ENCODE measurements at regions not wholly inside any gene's neighbourhood (a gene's known extent, or its start where the extent isn't known, plus 50 kb on each side); places are given as distances from the start of the nearest gene placed in this dataset.

- Mint-ChIP-seq H3K36me3 (ENCODE audit: low read depth) (no peaks in the 10 kb centered on the region), H3K27me3 (no peaks in the 10 kb centered on the region), H3K27ac (no peak overlapping the region), H3K4me1 (no peaks in the 10 kb centered on the region), H3K9me3 (no peaks in the 10 kb centered on the region), H3K4me3 (no peak overlapping the region)
- ATAC-seq (no peak), DNase-seq (no peak)
Observed at GRCh38 chr4:11622961-11623725, 194.4 kb upstream of the HS3ST1 start.

DNA sequence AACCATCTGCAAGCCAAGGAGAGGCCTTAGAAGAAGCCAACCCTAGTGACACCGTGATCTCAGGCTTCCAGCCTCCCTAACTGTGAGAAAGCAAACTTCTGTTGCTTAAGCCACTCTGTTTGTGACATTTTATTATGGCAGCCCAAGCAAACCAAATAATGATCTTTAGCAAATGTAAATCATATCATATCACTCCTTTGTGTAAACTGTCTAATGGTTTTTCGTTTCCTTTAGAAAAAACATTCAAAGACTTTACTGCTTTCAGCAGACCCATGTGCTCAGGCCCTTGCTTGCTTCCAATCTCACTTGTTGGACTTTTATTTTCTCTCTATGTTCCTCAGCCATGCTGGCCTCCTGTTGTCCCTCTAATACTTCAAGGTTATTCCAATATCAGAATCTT lies 192.2 kb upstream of the HS3ST1 start:
- H3K4me1 Mint-ChIP-seq, result no peaks in the 10 kb centered on the region
- no peak overlapping the region for H3K27ac Mint-ChIP-seq

DNA sequence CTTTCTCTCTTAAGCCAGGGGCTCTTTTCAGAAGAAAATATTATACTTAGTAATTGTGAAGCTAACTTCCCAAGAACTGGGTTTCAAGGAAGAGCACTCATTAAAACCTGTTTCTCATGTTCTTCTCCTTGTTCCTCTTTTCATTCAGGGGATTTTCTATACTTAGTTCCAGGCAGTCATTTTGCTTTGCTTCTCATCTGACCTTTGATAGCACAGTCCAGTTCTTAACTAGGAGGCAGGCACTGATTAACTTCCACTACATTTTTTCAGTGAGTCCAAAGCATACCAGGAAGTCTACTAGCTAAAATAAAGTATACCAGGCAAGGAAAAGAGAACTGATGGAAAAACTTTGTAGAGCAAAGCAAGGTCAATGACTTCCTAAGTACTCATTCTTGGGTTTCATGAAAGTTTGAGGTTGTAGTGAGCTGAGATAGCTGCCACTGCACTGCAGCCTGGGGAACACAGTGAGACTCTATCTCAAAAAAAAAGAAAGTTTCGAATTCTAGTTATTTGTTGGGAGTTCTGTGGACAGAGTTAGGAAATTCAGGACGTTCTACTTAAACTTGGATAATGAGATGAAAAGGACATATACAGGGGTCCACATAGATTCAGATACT lies 190.1 kb upstream of the HS3ST1 start:
- Mint-ChIP-seq H3K4me1 (no peaks in the 10 kb centered on the region), H3K27me3 (no peaks in the 10 kb centered on the region), H3K4me3 (no peak overlapping the region), H3K36me3 (ENCODE audit: low read depth) (no peaks in the 10 kb centered on the region), H3K9me3 (no peaks in the 10 kb centered on the region), H3K27ac (no peak overlapping the region)
- no peak for DNase-seq
- no peak for ATAC-seq

More for the DNA sequence above, 192.2 kb upstream of the HS3ST1 start:
- no peak overlapping the region for H3K4me3 Mint-ChIP-seq
- H3K9me3 Mint-ChIP-seq, result no peaks in the 10 kb centered on the region
- H3K27me3 Mint-ChIP-seq, result no peaks in the 10 kb centered on the region
- no peak for DNase-seq
- ATAC-seq, result no peak
- no peaks in the 10 kb centered on the region for H3K36me3 Mint-ChIP-seq (ENCODE audit: low read depth)

- no peaks in the 10 kb centered on the region for H3K36me3 Mint-ChIP-seq (ENCODE audit: low read depth)
- ATAC-seq, result no peak
- H3K4me3 Mint-ChIP-seq, result no peak overlapping the region
- no peak for DNase-seq
- no peaks in the 10 kb centered on the region for H3K4me1 Mint-ChIP-seq
- H3K9me3 Mint-ChIP-seq, result no peaks in the 10 kb centered on the region
- H3K27ac Mint-ChIP-seq, result no peak overlapping the region
- H3K27me3 Mint-ChIP-seq, result no peaks in the 10 kb centered on the region
Observed at GRCh38 chr4:11616856-11617255, 188.2 kb upstream of the HS3ST1 start.

GRCh38 chr4:11615601-11616000 lies 186.9 kb upstream of the HS3ST1 start:
- Mint-ChIP-seq H3K4me3 (no peak overlapping the region), H3K27me3 (no peaks in the 10 kb centered on the region), H3K4me1 (no peaks in the 10 kb centered on the region), H3K27ac (no peak overlapping the region), H3K9me3 (no peaks in the 10 kb centered on the region), H3K36me3 (ENCODE audit: low read depth) (no peaks in the 10 kb centered on the region)
- ATAC-seq (no peak), DNase-seq (no peak)

DNA sequence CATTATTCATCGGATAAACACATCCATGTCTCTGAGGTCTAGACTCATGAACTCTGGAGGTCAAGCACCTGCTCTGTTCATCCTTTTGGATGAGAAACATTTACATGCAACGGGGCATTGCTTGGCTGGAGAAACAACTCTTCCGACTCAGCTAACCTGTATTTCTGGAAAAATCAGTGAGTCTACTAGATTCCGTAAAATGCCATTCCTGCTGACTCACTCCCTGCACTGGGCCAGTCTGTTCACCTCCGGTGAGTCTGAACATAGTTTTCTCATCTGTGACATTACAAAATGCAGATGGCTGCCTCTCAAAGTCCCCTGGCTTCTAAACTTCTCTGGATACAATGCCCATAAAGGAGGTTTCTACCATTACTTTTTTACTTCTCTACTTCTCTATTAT lies 185.7 kb upstream of the HS3ST1 start:
- H3K4me3 Mint-ChIP-seq, result no peak overlapping the region
- no peak overlapping the region for H3K27ac Mint-ChIP-seq
- H3K9me3 Mint-ChIP-seq, result no peaks in the 10 kb centered on the region
- ATAC-seq, result no peak
- DNase-seq, result no peak
- H3K27me3 Mint-ChIP-seq, result no peaks in the 10 kb centered on the region
- no peaks in the 10 kb centered on the region for H3K36me3 Mint-ChIP-seq (ENCODE audit: low read depth)
- no peaks in the 10 kb centered on the region for H3K4me1 Mint-ChIP-seq

GRCh38 chr4:11611868-11612267 lies 183.2 kb upstream of the HS3ST1 start:
- no peak for ATAC-seq
- Mint-ChIP-seq H3K36me3 (ENCODE audit: low read depth) (no peaks in the 10 kb centered on the region), H3K27me3 (no peaks in the 10 kb centered on the region), H3K4me3 (no peak overlapping the region), H3K27ac (no peak overlapping the region), H3K9me3 (no peaks in the 10 kb centered on the region), H3K4me1 (no peaks in the 10 kb centered on the region)
- no peak for DNase-seq

DNA sequence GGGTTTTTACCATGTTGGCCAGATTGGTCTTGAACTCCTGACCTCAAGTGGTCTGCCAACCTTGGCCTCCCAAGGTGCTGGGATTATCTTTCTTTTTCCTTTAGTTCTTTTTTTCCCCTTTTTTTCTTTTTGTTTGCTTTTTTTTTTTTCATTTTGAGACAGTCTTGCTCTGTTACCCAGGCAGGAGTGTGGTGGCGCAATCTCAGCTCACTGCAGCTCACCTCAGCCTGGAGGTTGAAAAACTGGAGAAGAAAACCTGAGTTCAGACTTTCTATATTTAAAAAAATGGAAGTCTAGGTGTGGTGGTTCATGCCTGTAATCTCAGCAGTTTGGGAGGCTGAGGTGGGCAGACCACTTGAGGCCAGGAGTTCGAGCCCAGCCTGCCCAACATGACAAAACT lies 181.1 kb upstream of the HS3ST1 start:
- Mint-ChIP-seq H3K27me3 (no peaks in the 10 kb centered on the region), H3K4me3 (no peak overlapping the region), H3K36me3 (ENCODE audit: low read depth) (no peaks in the 10 kb centered on the region), H3K4me1 (no peaks in the 10 kb centered on the region), H3K27ac (no peak overlapping the region), H3K9me3 (no peaks in the 10 kb centered on the region)
- DNase-seq (no peak), ATAC-seq (no peak)

GRCh38 chr4:11608992-11609391 lies 180.3 kb upstream of the HS3ST1 start:
- H3K36me3 Mint-ChIP-seq (ENCODE audit: low read depth), result no peaks in the 10 kb centered on the region
- H3K4me3 Mint-ChIP-seq, result no peak overlapping the region
- ATAC-seq (no peak), DNase-seq (no peak)
- peaks cover 3% of the 10 kb centered on the region for H3K27me3 Mint-ChIP-seq
- no peaks in the 10 kb centered on the region for H3K9me3 Mint-ChIP-seq
- no peaks in the 10 kb centered on the region for H3K4me1 Mint-ChIP-seq
- no peak overlapping the region for H3K27ac Mint-ChIP-seq

DNA sequence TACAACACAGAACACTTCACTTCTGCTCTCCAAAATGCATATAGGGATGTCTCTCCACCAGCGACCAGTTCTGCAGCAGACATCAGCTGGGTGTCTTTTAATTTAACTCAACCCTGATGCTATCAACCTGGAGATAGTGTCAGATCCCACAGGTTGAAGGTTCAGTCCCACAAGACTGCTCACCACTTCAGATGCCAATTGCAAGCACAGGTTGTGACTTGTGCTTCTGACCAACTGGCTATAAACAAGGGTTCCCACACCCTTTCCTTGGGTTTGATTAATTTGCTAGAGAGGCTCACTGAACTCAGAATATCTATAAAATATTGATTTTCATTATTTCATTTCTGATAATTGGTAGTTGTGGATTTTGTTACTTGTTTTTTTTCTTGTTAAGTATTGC lies 177.4 kb upstream of the HS3ST1 start:
- Mint-ChIP-seq H3K27ac (no peak overlapping the region), H3K4me1 (no peaks in the 10 kb centered on the region), H3K9me3 (no peaks in the 10 kb centered on the region), H3K4me3 (no peak overlapping the region), H3K36me3 (ENCODE audit: low read depth) (no peaks in the 10 kb centered on the region), H3K27me3 (peaks cover 3% of the 10 kb centered on the region)
- DNase-seq (no peak), ATAC-seq (no peak)

GRCh38 chr4:11605597-11605996 lies 176.9 kb upstream of the HS3ST1 start:
- Mint-ChIP-seq H3K9me3 (no peaks in the 10 kb centered on the region), H3K27ac (no peak overlapping the region), H3K4me3 (no peak overlapping the region), H3K4me1 (no peaks in the 10 kb centered on the region), H3K27me3 (peaks cover 3% of the 10 kb centered on the region), H3K36me3 (ENCODE audit: low read depth) (no peaks in the 10 kb centered on the region)
- ATAC-seq (no peak), DNase-seq (no peak)

DNA sequence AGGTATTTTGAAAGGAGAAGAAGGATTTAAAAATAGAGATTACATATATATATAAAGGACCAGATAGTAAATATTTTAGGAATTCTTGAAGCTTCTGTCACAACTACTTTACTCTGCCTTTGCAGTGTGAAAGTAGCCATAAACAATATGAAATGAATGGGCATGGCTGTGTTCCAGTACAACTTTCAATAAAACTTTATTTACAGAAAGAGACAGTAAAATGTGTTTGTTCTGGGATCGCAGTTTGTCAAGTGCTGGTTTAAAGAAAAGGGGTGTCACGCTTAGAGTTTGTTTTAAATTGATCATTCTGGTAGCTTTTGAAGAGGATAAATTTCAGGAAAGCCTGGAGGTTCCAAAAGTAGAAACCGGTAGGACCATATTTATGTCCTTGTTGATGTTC lies 176.1 kb upstream of the HS3ST1 start:
- Mint-ChIP-seq H3K27ac (no peak overlapping the region), H3K4me3 (no peak overlapping the region), H3K36me3 (ENCODE audit: low read depth) (no peaks in the 10 kb centered on the region), H3K27me3 (peaks cover 3% of the 10 kb centered on the region), H3K9me3 (no peaks in the 10 kb centered on the region), H3K4me1 (no peaks in the 10 kb centered on the region)
- ATAC-seq (no peak), DNase-seq (no peak)

- Mint-ChIP-seq H3K36me3 (ENCODE audit: low read depth) (no peaks in the 10 kb centered on the region), H3K9me3 (no peaks in the 10 kb centered on the region), H3K4me1 (no peaks in the 10 kb centered on the region), H3K27me3 (peaks cover 3% of the 10 kb centered on the region), H3K27ac (no peak overlapping the region), H3K4me3 (no peak overlapping the region)
- ATAC-seq (no peak), DNase-seq (no peak)
Observed at GRCh38 chr4:11603591-11604194, 175.0 kb upstream of the HS3ST1 start.

- no peak for DNase-seq
- Mint-ChIP-seq H3K27ac (no peak overlapping the region), H3K4me1 (no peaks in the 10 kb centered on the region), H3K36me3 (ENCODE audit: low read depth) (no peaks in the 10 kb centered on the region), H3K4me3 (no peak overlapping the region), H3K9me3 (no peaks in the 10 kb centered on the region), H3K27me3 (peaks cover 3% of the 10 kb centered on the region)
- ATAC-seq, result no peak
Observed at GRCh38 chr4:11602606-11603340, 174.1 kb upstream of the HS3ST1 start.

DNA sequence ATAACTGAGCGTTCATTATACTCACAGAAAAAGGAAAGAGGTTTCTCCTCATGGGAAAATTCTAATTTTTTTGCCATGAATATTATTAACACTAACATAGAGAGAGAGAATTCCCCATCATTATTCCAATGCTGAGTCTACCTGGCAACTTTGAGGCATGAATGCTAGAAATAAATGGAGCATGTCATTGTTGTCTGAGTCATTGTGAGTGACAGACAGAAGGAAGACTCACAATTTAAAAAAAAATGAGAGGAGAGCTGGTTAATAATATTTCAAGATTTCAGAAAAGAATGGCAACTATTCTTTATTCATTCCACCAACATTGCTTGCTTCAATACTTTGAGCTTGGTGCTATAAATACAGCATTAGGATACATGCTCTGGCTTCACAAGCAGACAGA lies 170.4 kb upstream of the HS3ST1 start:
- no peak overlapping the region for H3K4me3 Mint-ChIP-seq
- no peak for ATAC-seq
- H3K36me3 Mint-ChIP-seq (ENCODE audit: low read depth), result no peaks in the 10 kb centered on the region
- H3K27me3 Mint-ChIP-seq, result no peaks in the 10 kb centered on the region
- no peaks in the 10 kb centered on the region for H3K4me1 Mint-ChIP-seq
- no peak overlapping the region for H3K27ac Mint-ChIP-seq
- no peak for DNase-seq
- H3K9me3 Mint-ChIP-seq, result no peaks in the 10 kb centered on the region
